ENCODE measurements at regions not wholly inside any gene's neighbourhood (a gene's known extent, or its start where the extent isn't known, plus 50 kb on each side); places are given as distances from the start of the nearest gene placed in this dataset.

GRCh38 chr3:174620138-174620537, 239.0 kb upstream of the NAALADL2 start:
- TF ChIP-seq YY1 (IDR thresholded peaks at IDR 0.05; ENCODE audit: low read depth) (no peak), TCF12 (IDR thresholded peaks at IDR 0.05; ENCODE audit: low read depth) (no peak), CEBPB (IDR thresholded peaks at IDR 0.05) (no peak), REST (IDR thresholded peaks at IDR 0.05; ENCODE audit: low read depth) (no peak), TEAD4 (IDR thresholded peaks at IDR 0.05) (no peak), TAF1 (IDR thresholded peaks at IDR 0.05; ENCODE audit: low read depth) (no peak), MAX (IDR thresholded peaks at IDR 0.05) (no peak), FOXM1 (IDR thresholded peaks at IDR 0.05; ENCODE audit: borderline replicate concordance, low read depth) (no peak), ZBTB7A (IDR thresholded peaks at IDR 0.05; ENCODE audit: low read depth) (no peak), CREB1 (IDR thresholded peaks at IDR 0.05; ENCODE audit: low read depth) (no peak), EP300 (IDR thresholded peaks at IDR 0.05; ENCODE audit: borderline replicate concordance) (no peak)
